ENCODE measurements at regions not wholly inside any gene's neighbourhood (a gene's known extent, or its start where the extent isn't known, plus 50 kb on each side); places are given as distances from the start of the nearest gene placed in this dataset.

GRCh38 chr13:111917086-111917485 is 149.9 kb upstream of the SOX1 start:
- no peak for TF ChIP-seq GATA3 (IDR thresholded peaks at IDR 0.05; ENCODE audit: low read depth, low read length)
- no peak for TF ChIP-seq GATA2 (IDR thresholded peaks at IDR 0.05; ENCODE audit: low read depth, low read length)

Measured in SH-SY5Y (cell line).